Progenitor cell of endocrine pancreas (in vitro differentiated cells): ENCODE measurements at regions not wholly inside any gene's neighbourhood (a gene's known extent, or its start where the extent isn't known, plus 50 kb on each side); places are given as distances from the start of the nearest gene placed in this dataset.
"Not testable (repeated sequence)": the region's sequence is repeated elsewhere in the genome, so short reads cannot be mapped to it uniquely, and the experiment has no call there.

ENCODE experiments used
- DNase-seq: peaks from one replicate; pipeline ENCODE4 v3.0.0; 2021; ENCODE audit warnings: low spot score; ENCODE audit not compliant: unreplicated experiment
- H3K27ac Mint-ChIP-seq: 2 replicates; pipeline ENCODE4 v1.8.0; 2021; ENCODE audit warnings: mild to moderate bottlenecking, moderate library complexity, mixed read lengths
- H3K27me3 Mint-ChIP-seq: 2 replicates; pipeline ENCODE4 v1.8.0; 2021; ENCODE audit warnings: mixed read lengths
- H3K36me3 Mint-ChIP-seq: 2 replicates; pipeline ENCODE4 v1.8.0; 2022; ENCODE audit warnings: mixed read lengths; ENCODE audit not compliant: insufficient read depth
- H3K4me1 Mint-ChIP-seq: 2 replicates; pipeline ENCODE4 v1.8.0; 2021; ENCODE audit warnings: low read depth, mixed read lengths
- H3K4me3 Mint-ChIP-seq: 2 replicates; pipeline ENCODE4 v1.8.0; 2021; ENCODE audit warnings: low read depth, mild to moderate bottlenecking, moderate library complexity, mixed read lengths
- H3K9me3 Mint-ChIP-seq: 2 replicates; pipeline ENCODE4 v1.8.0; 2021; ENCODE audit warnings: low read depth, mixed read lengths
- CTCF ChIP-seq: fragments of 200-600 bp; sonication (generic); IDR thresholded peaks from one replicate; pipeline ENCODE4 v1.5.0; 2021; ENCODE audit warnings: antibody characterized with exemption, mild to moderate bottlenecking; ENCODE audit not compliant: unreplicated experiment

GRCh38 chr15:62515696-62516395, 350.8 kb upstream of the C2CD4B start:
- no peak overlapping the region for H3K27ac Mint-ChIP-seq
- DNase-seq: no peak
- TF ChIP-seq CTCF: no peak
- no peak overlapping the region for H3K4me3 Mint-ChIP-seq
- H3K36me3 Mint-ChIP-seq: no peaks in the 10 kb centered on the region
- H3K9me3 Mint-ChIP-seq: no peaks in the 10 kb centered on the region
- H3K27me3 Mint-ChIP-seq: no peaks in the 10 kb centered on the region
- H3K4me1 Mint-ChIP-seq: peaks cover 30% of the 10 kb centered on the region

GRCh38 chr15:62517541-62517940, 352.5 kb upstream of the C2CD4B start:
- no peak for TF ChIP-seq CTCF
- Mint-ChIP-seq H3K27ac (no peak overlapping the region), H3K36me3 (no peaks in the 10 kb centered on the region), H3K9me3 (no peaks in the 10 kb centered on the region), H3K27me3 (peaks cover 10% of the 10 kb centered on the region), H3K4me1 (peaks cover 26% of the 10 kb centered on the region), H3K4me3 (no peak overlapping the region)
- DNase-seq: no peak

- peaks cover 12% of the 10 kb centered on the region for H3K27me3 Mint-ChIP-seq
- H3K36me3 Mint-ChIP-seq, H3K9me3 Mint-ChIP-seq, H3K4me3 Mint-ChIP-seq, H3K27ac Mint-ChIP-seq, DNase-seq: not testable (repeated sequence)
- H3K4me1 Mint-ChIP-seq: peaks cover 19% of the 10 kb centered on the region
Observed at GRCh38 chr15:62518666-62519065, 353.6 kb upstream of the C2CD4B start.

- Mint-ChIP-seq H3K27ac (no peak overlapping the region), H3K27me3 (peaks cover 12% of the 10 kb centered on the region), H3K36me3 (no peaks in the 10 kb centered on the region), H3K4me1 (peaks cover 13% of the 10 kb centered on the region), H3K9me3 (no peaks in the 10 kb centered on the region), H3K4me3 (no peak overlapping the region)
- TF ChIP-seq CTCF: no peak
- no peak for DNase-seq
Observed at GRCh38 chr15:62519900-62520299, 354.8 kb upstream of the C2CD4B start.

GRCh38 chr15:62520887-62521286, 355.8 kb upstream of the C2CD4B start:
- Mint-ChIP-seq H3K27me3 (peaks cover 12% of the 10 kb centered on the region), H3K36me3 (no peaks in the 10 kb centered on the region), H3K27ac (no peak overlapping the region), H3K4me3 (no peak overlapping the region), H3K4me1 (peaks cover 13% of the 10 kb centered on the region), H3K9me3 (no peaks in the 10 kb centered on the region)
- TF ChIP-seq CTCF: no peak
- no peak for DNase-seq

GRCh38 chr15:62521396-62521795, 356.3 kb upstream of the C2CD4B start:
- H3K4me3 Mint-ChIP-seq: no peak overlapping the region
- peaks cover 12% of the 10 kb centered on the region for H3K27me3 Mint-ChIP-seq
- no peaks in the 10 kb centered on the region for H3K36me3 Mint-ChIP-seq
- H3K27ac Mint-ChIP-seq: no peak overlapping the region
- H3K4me1 Mint-ChIP-seq: peaks cover 13% of the 10 kb centered on the region
- DNase-seq: no peak
- no peaks in the 10 kb centered on the region for H3K9me3 Mint-ChIP-seq
- TF ChIP-seq CTCF: no peak
